ENCODE measurements at regions not wholly inside any gene's neighbourhood (a gene's known extent, or its start where the extent isn't known, plus 50 kb on each side); places are given as distances from the start of the nearest gene placed in this dataset.

DNA sequence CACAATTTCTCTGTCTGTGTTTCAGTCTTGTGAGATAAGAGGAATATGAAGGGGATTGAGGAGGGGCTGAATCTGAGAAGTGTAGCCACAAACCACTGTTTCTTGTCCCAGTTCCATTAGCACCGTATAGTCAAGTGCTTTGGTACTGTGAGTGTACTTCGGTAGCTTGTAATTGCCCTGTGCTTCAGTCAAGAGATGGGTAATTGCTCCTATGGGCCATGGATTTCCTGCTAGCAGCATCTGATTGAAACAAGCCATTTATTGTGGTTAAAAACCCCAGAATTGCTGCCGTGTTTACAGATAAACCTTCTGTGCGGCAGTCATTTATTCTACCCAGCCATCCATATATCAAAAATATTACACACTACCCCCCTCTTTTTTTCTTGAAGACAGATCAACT is 98.6 kb downstream of the MAT2B start:
- TF ChIP-seq, protein P1, sequence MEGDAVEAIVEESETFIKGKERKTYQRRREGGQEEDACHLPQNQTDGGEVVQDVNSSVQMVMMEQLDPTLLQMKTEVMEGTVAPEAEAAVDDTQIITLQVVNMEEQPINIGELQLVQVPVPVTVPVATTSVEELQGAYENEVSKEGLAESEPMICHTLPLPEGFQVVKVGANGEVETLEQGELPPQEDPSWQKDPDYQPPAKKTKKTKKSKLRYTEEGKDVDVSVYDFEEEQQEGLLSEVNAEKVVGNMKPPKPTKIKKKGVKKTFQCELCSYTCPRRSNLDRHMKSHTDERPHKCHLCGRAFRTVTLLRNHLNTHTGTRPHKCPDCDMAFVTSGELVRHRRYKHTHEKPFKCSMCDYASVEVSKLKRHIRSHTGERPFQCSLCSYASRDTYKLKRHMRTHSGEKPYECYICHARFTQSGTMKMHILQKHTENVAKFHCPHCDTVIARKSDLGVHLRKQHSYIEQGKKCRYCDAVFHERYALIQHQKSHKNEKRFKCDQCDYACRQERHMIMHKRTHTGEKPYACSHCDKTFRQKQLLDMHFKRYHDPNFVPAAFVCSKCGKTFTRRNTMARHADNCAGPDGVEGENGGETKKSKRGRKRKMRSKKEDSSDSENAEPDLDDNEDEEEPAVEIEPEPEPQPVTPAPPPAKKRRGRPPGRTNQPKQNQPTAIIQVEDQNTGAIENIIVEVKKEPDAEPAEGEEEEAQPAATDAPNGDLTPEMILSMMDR (IDR thresholded peaks at IDR 0.05): no peak
- no peak for TF ChIP-seq POLR2A (IDR thresholded peaks at IDR 0.05)
